ENCODE measurements at regions not wholly inside any gene's neighbourhood (a gene's known extent, or its start where the extent isn't known, plus 50 kb on each side); places are given as distances from the start of the nearest gene placed in this dataset.

DNA sequence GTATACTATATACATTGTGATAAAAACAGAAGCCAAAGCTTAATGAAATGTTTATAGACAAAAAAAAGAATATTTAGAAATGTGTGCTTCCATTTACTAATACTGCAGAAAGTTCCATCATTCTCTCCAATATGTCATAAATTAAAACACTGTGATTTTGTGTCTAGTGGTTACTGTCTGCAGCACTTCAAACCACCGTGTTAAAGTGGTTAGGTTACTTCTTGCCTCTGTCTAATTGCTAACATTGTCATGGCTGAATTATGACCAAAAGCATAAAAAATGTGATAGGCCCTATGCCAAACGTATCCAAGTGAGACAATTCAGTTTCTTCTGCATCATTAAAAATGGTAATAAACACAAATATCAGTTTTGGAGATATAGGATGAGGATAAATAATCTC is 52.7 kb upstream of the CST5 start:
- no peak for DNase-seq (ENCODE audit: low spot score)
- intact Hi-C loops (cut with DNase I), result loop anchor here (5.0 to 10.0 kb wide), 2 partner anchors 65 to 983 kb away; no protein-coding TSS in a partner anchor
